Uterus (tissue), 3 donors: ENCODE measurements at regions not wholly inside any gene's neighbourhood (a gene's known extent, or its start where the extent isn't known, plus 50 kb on each side); places are given as distances from the start of the nearest gene placed in this dataset.

Source experiments
- DNase-seq, 2 donors: peaks; one replicate each; pipeline ENCODE4 v3.0.0-alpha.2; 2019 to 2020
- H3K27ac ChIP-seq, 2 donors: fragments of 200-600 bp; sonication (generic); 1 replicate in 1 of 2; 2 replicates in 1 of 2; pipeline ENCODE4 v1.5.1; 2016 to 2018
- H3K27me3 ChIP-seq, 2 donors: fragments of 200-600 bp; sonication (generic); one replicate each; pipeline ENCODE4 v1.5.1; 2018 to 2019; ENCODE audit warnings: control low read depth in 1 of 2
- H3K36me3 ChIP-seq, 2 donors: fragments of 200-600 bp; sonication (generic); one replicate each; pipeline ENCODE4 v1.5.1; 2019; ENCODE audit warnings: control low read depth in 1 of 2
- H3K4me1 ChIP-seq, 2 donors: fragments of 200-600 bp; sonication (generic); one replicate each; pipeline ENCODE4 v1.5.1; 2018 to 2019; ENCODE audit warnings: control low read depth in 1 of 2
- H3K4me3 ChIP-seq, 2 donors: fragments of 200-600 bp; sonication (generic); 1 replicate in 1 of 2; 2 replicates in 1 of 2; pipeline ENCODE4 v1.5.1; 2018 to 2019; ENCODE audit warnings: mild to moderate bottlenecking in 1 of 2
- H3K9me3 ChIP-seq, 2 donors: fragments of 200-600 bp; sonication (generic); one replicate each; pipeline ENCODE4 v1.5.1; 2019; ENCODE audit warnings: control low read depth in 1 of 2
- POLR2A ChIP-seq, 2 donors: fragments of 450-650 bp; IDR thresholded peaks; one replicate each; pipeline ENCODE4 v1.6.1; 2016; ENCODE audit warnings: antibody characterized with exemption in 2 of 2, mild to moderate bottlenecking in 1 of 2, moderate library complexity in 1 of 2
- intact Hi-C: fragments of 100-400 bp; cut with DNase I; formaldehyde crosslinking; loops from one replicate; pipeline ENCODE4 v1.15.1; 2023; ENCODE audit warnings: low total_unique reads
- TF ChIP-seq, protein P1 (sequence below), 4 experiments: fragments of 200-600 bp in 2 of 4; fragments of 450-650 bp in 2 of 4; sonication (generic) in 2 of 4; IDR thresholded peaks; one replicate each; pipeline ENCODE4 v1.5.1; 2016 to 2019; ENCODE audit warnings: antibody characterized with exemption in 4 of 4, mild to moderate bottlenecking in 2 of 4, moderate library complexity in 1 of 4
- donor health status: DM: yes; HTN: yes; CAD: no.

DNA sequence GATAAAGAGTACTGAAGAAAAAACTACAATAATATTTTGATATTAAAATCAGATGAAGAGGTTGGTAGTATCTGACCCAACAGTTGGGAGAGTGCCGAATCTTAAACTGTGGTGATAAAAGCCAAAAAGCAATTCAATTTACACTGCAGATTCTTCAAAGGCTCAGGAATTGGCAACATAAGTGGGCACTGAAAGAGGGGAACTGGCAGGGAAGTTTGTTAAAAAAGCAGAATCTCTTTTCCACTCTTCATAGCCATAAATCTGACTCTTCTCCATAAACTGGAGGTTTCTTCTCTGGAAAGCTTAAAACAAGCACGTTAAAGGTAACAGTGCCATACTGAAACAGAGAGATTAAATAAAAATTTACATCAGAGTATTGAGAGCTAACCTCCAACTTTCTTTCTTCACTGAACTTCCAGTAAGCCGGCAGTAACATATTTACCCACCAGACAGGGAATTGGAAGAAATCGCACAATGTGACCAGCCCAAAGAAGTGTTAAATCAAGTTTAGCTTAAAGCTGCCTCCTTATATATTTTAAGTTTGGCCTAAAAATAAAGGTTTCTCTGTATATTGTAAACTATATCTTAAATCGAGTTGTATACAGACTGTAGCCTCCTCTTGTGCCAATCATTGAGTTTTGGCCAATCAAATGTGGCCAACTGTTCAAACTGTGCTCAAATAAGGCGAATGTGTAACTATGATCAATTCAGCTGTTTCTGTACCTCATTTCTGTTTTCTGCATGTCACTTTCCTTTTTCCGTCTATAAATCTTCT is 358.3 kb downstream of the NXPE2 start:
- no peak for DNase-seq
- Histone ChIP-seq H3K4me3 (no peak overlapping the region), H3K4me1 (no peaks in the 10 kb centered on the region), H3K27ac (no peak overlapping the region), H3K36me3 (no peaks in the 10 kb centered on the region), H3K9me3 (no peaks in the 10 kb centered on the region), H3K27me3 (no peaks in the 10 kb centered on the region)
- TF ChIP-seq, protein P1, sequence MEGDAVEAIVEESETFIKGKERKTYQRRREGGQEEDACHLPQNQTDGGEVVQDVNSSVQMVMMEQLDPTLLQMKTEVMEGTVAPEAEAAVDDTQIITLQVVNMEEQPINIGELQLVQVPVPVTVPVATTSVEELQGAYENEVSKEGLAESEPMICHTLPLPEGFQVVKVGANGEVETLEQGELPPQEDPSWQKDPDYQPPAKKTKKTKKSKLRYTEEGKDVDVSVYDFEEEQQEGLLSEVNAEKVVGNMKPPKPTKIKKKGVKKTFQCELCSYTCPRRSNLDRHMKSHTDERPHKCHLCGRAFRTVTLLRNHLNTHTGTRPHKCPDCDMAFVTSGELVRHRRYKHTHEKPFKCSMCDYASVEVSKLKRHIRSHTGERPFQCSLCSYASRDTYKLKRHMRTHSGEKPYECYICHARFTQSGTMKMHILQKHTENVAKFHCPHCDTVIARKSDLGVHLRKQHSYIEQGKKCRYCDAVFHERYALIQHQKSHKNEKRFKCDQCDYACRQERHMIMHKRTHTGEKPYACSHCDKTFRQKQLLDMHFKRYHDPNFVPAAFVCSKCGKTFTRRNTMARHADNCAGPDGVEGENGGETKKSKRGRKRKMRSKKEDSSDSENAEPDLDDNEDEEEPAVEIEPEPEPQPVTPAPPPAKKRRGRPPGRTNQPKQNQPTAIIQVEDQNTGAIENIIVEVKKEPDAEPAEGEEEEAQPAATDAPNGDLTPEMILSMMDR (IDR thresholded peaks at IDR 0.05) = no peak
- no peak for TF ChIP-seq POLR2A (IDR thresholded peaks at IDR 0.05)
- intact Hi-C loops = no loop called here

DNA sequence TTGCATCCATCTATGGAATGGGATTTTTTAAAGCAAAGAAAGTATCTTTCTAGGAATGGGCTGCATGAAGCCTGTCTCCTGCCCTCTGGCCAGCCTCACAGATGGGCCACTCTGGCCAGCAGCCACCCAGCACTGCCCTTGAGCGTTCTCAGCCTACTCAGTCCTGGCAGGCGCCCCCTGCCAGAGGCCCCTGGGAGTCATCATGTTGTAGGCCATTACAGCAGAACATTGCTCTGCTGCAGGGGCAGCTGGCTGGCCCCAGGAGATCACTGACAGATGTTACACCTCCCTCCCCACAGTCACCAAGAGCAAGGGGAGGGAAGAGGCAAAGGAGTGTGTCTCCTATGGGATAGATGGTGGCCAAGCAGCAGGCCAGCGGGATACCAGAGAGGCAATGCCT is 363.7 kb downstream of the NXPE2 start:
- Histone ChIP-seq H3K27ac (no peak overlapping the region), H3K4me3 (no peak overlapping the region), H3K9me3 (no peaks in the 10 kb centered on the region), H3K4me1 (no peaks in the 10 kb centered on the region), H3K27me3 (no peaks in the 10 kb centered on the region), H3K36me3 (no peaks in the 10 kb centered on the region)
- DNase-seq = no peak
- intact Hi-C loops = no loop called here
- TF ChIP-seq, protein P1 (IDR thresholded peaks at IDR 0.05) = no peak
- no peak for TF ChIP-seq POLR2A (IDR thresholded peaks at IDR 0.05)

DNA sequence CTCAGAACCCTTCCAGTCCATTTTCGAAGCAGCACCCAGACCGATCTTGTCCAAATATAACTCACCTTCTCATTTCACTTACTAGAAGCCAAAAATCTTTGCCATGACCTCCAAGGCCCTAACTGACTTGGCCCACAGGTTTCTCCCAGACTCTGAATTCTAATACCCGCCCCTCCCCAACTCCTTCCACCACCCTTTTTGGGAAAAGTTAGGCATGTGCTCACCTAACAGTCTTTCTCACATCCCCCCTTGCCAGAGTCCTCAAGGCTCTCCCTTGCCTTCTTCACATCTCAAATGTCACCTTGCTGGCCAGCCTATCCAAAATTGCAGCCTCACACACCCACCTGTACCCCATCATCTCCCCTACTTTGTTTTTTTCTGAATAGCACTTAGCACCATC is 369.3 kb downstream of the NXPE2 start:
- H3K27ac ChIP-seq = no peak overlapping the region
- no peak overlapping the region for H3K4me3 ChIP-seq
- no peaks in the 10 kb centered on the region for H3K36me3 ChIP-seq
- no peaks in the 10 kb centered on the region for H3K9me3 ChIP-seq
- H3K4me1 ChIP-seq = no peaks in the 10 kb centered on the region
- intact Hi-C loops = no loop called here
- no peaks in the 10 kb centered on the region for H3K27me3 ChIP-seq
- no peak for TF ChIP-seq POLR2A (IDR thresholded peaks at IDR 0.05)
- TF ChIP-seq, protein P1 (IDR thresholded peaks at IDR 0.05) = no peak
- no peak for DNase-seq

DNA sequence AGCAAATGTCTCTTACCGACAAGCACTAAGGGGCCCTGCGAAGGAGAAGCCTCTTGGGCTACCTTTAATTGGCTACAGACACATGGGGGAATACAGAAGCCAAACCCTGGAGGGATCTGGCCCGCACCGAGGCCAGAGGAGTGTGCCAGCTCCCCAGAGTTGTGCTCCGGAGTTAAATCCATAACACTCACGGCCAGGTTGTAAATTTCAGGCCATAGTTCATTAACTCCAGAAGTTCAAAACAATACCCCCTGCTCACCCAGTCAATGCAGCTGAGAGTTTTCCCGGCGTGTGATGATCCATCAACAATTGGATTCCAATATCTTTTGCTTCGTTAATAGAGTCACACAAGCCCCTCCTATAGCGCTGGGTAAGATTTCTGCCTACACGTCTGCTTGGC is 371.5 kb downstream of the NXPE2 start:
- TF ChIP-seq, protein P1 (IDR thresholded peaks at IDR 0.05) = no peak
- TF ChIP-seq POLR2A (IDR thresholded peaks at IDR 0.05) = no peak
- DNase-seq = no peak
- Histone ChIP-seq H3K27me3 (no peaks in the 10 kb centered on the region), H3K27ac (no peak overlapping the region), H3K36me3 (no peaks in the 10 kb centered on the region), H3K4me1 (no peaks in the 10 kb centered on the region), H3K9me3 (no peaks in the 10 kb centered on the region), H3K4me3 (no peak overlapping the region)
- intact Hi-C loops = no loop called here

DNA sequence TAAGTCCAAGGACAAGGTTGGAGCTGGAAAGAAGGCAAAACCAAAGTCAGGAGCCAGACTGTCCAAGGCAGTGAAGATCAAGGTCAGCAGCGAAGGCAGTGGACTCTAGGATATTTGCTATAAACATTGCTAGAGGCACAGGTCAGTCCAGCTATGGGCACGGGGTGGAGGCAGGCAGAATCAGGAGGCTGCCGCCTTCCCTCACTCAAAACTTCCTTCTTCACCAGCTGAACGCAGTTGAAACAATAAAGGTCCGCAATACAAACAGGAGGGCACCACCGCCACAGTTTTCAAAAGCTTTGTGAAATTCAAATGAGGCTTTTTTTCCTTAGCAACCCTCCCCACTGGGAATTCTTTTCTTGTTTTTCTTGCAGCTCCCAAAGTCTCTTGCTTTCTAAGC is 372.4 kb downstream of the NXPE2 start:
- Histone ChIP-seq H3K4me3 (no peak overlapping the region), H3K9me3 (no peaks in the 10 kb centered on the region), H3K4me1 (no peaks in the 10 kb centered on the region), H3K27me3 (no peaks in the 10 kb centered on the region), H3K27ac (no peak overlapping the region), H3K36me3 (no peaks in the 10 kb centered on the region)
- intact Hi-C loops = no loop called here
- no peak for TF ChIP-seq POLR2A (IDR thresholded peaks at IDR 0.05)
- TF ChIP-seq, protein P1 (IDR thresholded peaks at IDR 0.05) = no peak
- no peak for DNase-seq
